Upper lobe of left lung (tissue), 4 donors: ENCODE measurements at regions not wholly inside any gene's neighbourhood (a gene's known extent, or its start where the extent isn't known, plus 50 kb on each side); places are given as distances from the start of the nearest gene placed in this dataset.

Experiments
- CTCF ChIP-seq, 6 experiments: fragments of 450-650 bp in 4 of 6; fragments of 200-600 bp in 2 of 6; sonication (generic) in 2 of 6; IDR thresholded peaks; one replicate each; pipeline ENCODE4 v1.5.1; 2016 to 2019; ENCODE audit warnings: antibody characterized with exemption in 6 of 6
- POLR2AphosphoS5 ChIP-seq, 2 donors: sonication (generic); formaldehyde crosslinking; IDR thresholded peaks; one replicate each; pipeline ENCODE4 v1.5.1; 2017; ENCODE audit warnings: antibody characterized with exemption in 2 of 2

GRCh38 chr4:178351185-178351584 is 908.9 kb upstream of the AGA start:
- TF ChIP-seq CTCF (IDR thresholded peaks at IDR 0.05) (no peak), POLR2AphosphoS5 (IDR thresholded peaks at IDR 0.05) (no peak)
